NCI-H1092 treated with DMSO at 0.1 percent for 48 hours (cell line): ENCODE measurements at regions not wholly inside any gene's neighbourhood (a gene's known extent, or its start where the extent isn't known, plus 50 kb on each side); places are given as distances from the start of the nearest gene placed in this dataset.
"Not testable (repeated sequence)": the region's sequence is repeated elsewhere in the genome, so short reads cannot be mapped to it uniquely, and the experiment has no call there.

Experiments
- DNase-seq: peaks from one replicate; lab custom pipeline; 2025; lab: John Stamatoyannopoulos, UW

GRCh38 chr13:58906329-58907007 lies 1257.3 kb downstream of the DIAPH3 start:
- DNase-seq = no peak

DNA sequence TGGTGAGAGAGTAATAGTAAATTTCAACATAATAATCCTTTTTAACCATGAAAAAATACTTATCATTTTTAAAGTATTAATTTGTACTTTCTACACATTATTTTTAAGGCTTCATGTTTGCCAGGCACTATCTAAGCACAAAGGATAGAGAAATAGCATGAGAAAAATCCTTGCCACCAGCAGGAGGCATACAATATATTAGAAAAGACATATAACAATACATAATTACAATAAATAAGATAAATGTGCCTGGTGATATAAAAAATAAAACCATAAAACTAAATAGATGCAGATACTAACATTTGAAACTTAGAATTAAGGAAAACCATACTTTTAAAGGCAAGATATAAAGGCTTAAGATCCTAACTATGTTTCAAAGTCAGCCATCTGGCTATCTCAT lies 1256.4 kb downstream of the DIAPH3 start:
- no peak for DNase-seq

DNA sequence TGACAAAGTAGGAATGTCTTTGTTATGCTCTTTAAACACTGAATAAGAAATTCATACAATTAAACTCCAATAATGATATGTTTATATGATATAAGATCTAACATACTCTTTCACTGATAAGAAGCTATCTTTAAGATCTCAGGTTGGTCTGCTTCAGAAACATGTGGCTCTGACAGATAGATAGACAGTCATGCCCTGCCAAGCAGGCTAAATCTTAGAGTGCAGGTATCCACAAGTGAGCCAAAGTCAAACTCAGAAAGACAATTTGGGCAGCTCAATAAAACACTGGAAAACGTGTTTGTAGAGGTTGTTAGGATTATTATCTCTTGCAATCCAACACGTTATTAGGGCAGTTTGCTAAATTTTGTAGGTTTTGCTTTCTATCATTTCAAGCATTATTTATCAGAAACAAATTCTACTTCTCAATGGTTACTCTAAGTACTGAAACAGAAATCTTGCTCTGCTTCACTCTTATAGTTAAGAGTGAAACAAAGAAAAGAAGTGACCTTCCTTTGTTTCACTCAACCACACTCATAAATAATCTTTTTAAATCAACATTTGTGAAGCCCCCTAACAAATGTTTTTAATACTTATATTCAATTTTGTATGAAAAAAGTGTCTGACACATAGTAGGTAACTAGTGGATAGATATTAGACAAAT lies 1255.6 kb downstream of the DIAPH3 start:
- no peak for DNase-seq

GRCh38 chr13:58919551-58919950 lies 1244.2 kb downstream of the DIAPH3 start:
- no peak for DNase-seq

DNA sequence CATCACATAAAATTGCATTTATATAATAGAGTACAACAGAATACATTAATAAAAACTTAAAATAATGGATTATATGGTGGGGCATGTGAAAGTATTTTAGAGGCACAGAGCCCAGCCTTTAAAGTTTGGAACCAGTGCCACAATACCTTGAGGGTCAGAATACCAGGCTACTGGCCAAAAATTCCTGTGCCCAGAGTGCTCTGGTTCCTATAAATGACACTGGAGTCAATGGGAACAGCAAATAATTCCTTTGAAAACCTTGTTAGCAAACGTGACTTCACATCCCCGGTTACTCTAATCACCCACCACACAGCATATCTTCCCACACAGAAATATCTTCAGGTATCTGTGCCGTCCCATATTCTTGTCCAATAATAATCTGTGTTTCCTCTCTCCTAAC lies 1242.6 kb downstream of the DIAPH3 start:
- DNase-seq = no peak

DNA sequence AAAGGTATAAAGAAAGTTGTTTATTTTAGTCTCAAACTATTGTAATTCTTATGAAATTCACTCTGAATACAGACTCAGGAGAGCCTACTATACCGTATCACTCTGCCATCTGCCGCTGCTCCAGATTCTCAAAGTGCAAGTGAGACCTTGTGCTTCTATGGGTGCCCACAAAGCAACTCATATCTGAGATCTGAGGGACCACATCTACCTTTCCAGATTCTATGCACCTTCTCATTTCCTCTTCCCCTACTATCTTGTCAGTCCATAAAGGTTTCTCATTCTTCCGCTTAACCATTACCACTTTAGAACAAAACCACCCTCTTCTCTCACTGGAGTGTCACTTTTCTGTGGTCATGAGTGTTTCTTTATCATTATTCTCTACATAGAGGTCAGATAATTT lies 1236.9 kb downstream of the DIAPH3 start:
- no peak for DNase-seq

DNA sequence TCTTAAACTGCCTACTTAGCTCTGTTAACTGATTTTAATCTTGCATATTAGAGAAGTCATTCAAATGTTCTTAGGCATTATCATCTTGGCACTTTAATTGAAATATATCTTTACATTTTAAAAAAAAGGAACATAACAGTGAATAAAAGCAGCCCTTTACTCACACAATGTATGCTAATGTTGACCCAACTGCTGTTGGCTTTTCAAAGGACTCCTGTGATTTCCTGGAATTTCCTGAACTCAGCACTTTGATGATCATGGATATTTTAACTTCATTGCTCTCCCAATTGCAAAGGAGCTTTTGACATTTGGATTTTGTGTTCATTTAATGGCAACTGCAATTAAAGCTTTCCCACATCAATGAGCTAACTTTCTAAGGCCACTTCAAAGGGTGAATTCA lies 1230.3 kb downstream of the DIAPH3 start:
- no peak for DNase-seq

GRCh38 chr13:58935689-58936088 lies 1228.0 kb downstream of the DIAPH3 start:
- no peak for DNase-seq

GRCh38 chr13:58946274-58946673 lies 1217.5 kb downstream of the DIAPH3 start:
- DNase-seq = no peak

GRCh38 chr13:58949646-58950045 lies 1214.1 kb downstream of the DIAPH3 start:
- no peak for DNase-seq

GRCh38 chr13:58950911-58951310 lies 1212.8 kb downstream of the DIAPH3 start:
- no peak for DNase-seq

DNA sequence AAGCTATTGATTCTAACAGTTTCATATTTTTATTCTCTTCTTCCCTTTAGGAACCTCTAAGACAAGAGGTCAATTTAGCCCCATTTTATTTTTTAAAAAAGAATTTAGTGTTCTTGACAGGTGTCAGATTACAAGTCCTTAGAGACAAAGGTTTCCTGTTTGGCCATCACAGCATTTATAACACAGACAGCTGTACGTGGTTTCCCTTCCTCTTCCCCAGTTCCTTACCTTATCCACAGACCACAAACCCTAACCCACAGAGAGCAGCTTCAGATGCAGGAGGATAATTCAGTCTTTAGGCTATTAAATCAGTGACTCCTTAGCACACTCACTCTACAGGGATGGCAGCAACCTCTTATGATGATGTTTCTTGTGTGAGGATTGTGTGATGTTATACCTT lies 1210.1 kb downstream of the DIAPH3 start:
- no peak for DNase-seq

DNA sequence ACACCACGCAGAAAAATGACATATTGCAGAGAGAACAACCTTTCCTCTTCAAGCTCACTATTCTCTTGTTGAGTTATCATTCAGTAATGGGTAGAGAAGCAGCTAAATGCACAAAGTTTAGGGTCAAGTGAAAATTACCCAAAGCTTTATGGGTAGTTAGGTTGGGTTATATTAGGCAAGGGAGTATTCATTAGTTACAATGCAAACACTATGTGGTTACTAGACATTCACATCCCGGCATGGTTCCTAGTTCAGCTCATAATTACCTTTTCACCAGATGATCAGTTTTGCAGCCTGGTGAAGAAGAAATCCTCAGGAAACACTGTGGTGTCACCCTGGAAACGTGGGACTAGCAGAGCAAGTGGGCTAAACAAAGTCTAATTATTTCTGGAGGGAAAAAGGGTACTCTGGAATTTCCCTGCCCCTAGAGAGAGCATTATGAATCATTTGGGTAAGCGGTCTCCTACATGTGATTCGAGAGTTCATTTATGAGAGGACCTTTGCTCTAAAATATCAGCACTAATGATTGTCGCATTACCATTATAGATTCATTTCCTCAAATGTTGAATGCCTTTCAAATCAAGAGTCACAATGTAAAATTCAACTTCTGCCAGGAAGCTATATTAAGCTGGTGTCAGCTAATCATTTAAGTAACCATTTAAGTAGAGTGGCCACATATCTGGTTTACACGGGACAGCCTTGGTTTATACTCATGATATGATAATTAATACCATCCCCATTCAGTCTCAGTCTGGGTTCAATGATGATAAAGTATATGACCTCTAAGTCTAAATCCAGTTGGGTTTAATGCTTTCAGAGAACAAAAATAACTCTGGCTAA lies 1208.0 kb downstream of the DIAPH3 start:
- DNase-seq = no peak

GRCh38 chr13:58958097-58958496 lies 1205.6 kb downstream of the DIAPH3 start:
- not testable (repeated sequence) for DNase-seq

DNA sequence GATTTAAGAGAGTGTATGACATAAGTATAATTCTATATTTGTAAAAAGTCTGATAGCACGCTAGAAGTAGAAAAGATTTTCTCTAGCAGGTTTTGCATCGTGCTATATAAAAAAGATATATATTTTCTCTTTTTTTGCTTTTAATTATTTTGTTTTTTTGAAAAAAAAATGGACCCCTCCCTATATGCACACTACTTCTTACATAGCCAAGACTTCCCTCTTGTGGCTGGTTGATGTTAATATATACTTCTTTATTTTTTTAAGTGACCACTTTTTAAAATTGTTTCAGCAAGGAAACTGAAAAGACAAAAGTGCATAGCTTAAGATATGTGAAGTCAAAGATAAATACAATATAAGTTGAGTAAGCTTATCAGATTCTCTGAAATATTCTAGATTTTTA lies 1202.8 kb downstream of the DIAPH3 start:
- DNase-seq = peak; percentile 59

- no peak for DNase-seq
These were observed 1200.4 kb downstream of the DIAPH3 start for GRCh38 chr13:58963321-58963720.

DNA sequence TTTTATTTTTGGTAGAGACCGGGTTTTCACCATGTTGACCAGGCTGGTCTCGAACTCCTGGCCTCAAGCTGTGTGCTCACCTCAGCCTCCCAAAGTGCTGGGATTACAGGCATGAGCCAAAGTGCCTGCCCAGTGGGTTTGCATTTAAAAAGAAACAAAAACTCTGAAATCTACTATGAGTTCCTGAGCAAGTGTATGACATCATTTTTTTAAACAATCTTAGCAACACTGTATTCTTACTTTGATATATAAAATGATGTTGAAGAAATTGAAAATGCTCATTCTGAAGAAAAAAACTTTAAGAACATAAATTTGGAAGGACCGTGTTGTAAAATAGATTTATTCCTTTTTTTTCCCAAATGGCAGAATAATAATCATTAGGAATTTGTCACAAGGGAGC lies 1199.7 kb downstream of the DIAPH3 start:
- DNase-seq = no peak

DNA sequence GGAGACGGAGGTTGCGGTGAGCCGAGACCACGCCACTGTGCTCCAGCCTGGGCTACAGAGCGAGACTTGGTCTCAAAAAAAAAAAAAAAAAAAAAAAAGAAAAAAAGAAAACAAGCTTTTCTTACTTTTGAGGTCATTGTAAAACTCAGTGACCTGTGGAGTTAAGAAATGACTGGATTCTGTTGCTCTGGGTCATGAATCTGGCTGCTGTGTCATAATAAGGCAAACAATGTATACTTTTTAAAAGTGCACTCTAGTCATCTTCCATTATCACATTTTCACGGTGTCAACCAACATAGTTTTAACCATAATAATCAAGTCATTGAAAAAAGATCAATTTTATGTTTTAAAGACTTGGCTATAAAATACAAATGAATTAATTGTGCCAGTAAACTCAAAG lies 1186.6 kb downstream of the DIAPH3 start:
- DNase-seq = no peak

- DNase-seq = no peak
These were observed 1185.4 kb downstream of the DIAPH3 start for GRCh38 chr13:58978331-58978730.

- DNase-seq = no peak
These were observed 1183.9 kb downstream of the DIAPH3 start for GRCh38 chr13:58979851-58980250.

- DNase-seq = no peak
These were observed 1177.9 kb downstream of the DIAPH3 start for GRCh38 chr13:58985845-58986244.

DNA sequence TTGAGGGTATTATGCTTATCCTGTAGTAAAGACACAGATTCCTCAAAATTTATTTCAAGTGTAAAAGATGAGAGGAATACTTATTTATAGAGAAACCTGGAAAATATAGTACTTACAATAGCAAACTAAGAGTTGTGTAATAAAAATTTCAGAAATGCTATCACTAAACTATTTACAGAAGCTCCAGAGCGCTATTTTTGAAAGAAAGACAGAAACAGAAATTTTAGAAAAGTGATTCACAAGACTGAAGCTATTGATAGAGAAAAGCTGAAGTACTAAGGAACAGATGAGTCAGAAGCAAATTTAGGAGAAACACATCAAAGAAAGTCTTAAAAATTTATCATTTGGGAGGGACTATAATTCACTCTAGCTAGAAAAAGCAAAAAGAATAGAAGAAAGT lies 1174.2 kb downstream of the DIAPH3 start:
- DNase-seq = no peak

DNA sequence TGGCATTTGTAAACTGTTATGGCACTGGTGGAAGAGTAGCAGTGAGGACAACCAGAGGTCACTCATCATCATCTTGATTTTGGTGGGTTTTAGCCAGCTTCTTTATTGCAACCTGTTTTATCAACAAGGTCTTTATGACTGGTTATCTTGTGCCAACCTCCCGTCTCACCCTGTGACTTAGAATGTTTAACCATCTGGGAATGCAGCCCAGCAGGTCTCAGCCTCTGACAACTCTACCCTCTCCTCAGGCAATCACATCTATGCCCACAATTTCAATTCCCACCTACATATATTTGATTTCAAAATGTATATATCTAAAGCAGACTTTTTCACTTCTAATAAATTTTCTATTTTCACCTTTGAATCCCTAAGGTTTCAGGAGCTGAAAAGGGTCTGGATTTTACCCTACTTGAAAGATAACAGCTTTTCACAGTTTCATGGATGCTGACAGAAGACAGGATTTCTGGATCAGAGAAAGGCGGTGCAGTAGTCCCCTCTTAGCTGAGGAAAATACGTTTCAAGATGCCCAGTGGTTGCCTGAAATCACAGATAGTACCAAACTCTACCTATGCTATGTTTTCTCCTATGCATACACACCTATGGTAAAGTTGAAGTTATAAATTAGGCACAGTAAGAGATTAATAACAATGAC lies 1171.8 kb downstream of the DIAPH3 start:
- no peak for DNase-seq
